H9 (cell line): ENCODE measurements at regions not wholly inside any gene's neighbourhood (a gene's known extent, or its start where the extent isn't known, plus 50 kb on each side); places are given as distances from the start of the nearest gene placed in this dataset.

ENCODE experiments used
- DNase-seq: peaks from one replicate; pipeline ENCODE4 v3.0.0-alpha.2; 2017
- H2AFZ ChIP-seq: one replicate; pipeline ENCODE4 v1.6.1; 2013; ENCODE audit warnings: mild to moderate bottlenecking, low read length, control low read depth, moderate library complexity
- H2AK5ac ChIP-seq: 2 replicates; pipeline ENCODE4 v1.6.1; 2013; ENCODE audit warnings: low read length, control low read depth, mixed read lengths; ENCODE audit not compliant: insufficient read length
- H2BK120ac ChIP-seq: one replicate; pipeline ENCODE4 v1.6.1; 2013; ENCODE audit warnings: low read depth, mild to moderate bottlenecking, low read length, control low read depth, inconsistent platforms; ENCODE audit not compliant: poor library complexity, severe bottlenecking
- H2BK12ac ChIP-seq: 2 replicates; pipeline ENCODE4 v1.6.1; 2013; ENCODE audit warnings: low read length, control low read depth, mixed read lengths, low read depth; ENCODE audit not compliant: insufficient read length
- H2BK15ac ChIP-seq: 2 replicates; pipeline ENCODE4 v1.6.1; 2013; ENCODE audit warnings: low read depth, low read length, control low read depth
- H2BK20ac ChIP-seq: one replicate; pipeline ENCODE4 v1.6.1; 2013; ENCODE audit warnings: low read depth, mild to moderate bottlenecking, low read length, control low read depth, inconsistent platforms; ENCODE audit not compliant: poor library complexity, severe bottlenecking
- H2BK5ac ChIP-seq: 2 replicates; pipeline ENCODE4 v1.6.1; 2013; ENCODE audit warnings: low read length, control low read depth, mixed read lengths; ENCODE audit not compliant: insufficient read length
- H3K14ac ChIP-seq: 2 replicates; pipeline ENCODE4 v1.6.1; 2013; ENCODE audit warnings: low read length, control low read depth; ENCODE audit not compliant: insufficient read depth
- H3K18ac ChIP-seq: 2 replicates; pipeline ENCODE4 v1.6.1; 2013; ENCODE audit warnings: low read depth, mild to moderate bottlenecking, mixed read lengths, low read length, control low read depth; ENCODE audit not compliant: insufficient read length
- H3K23ac ChIP-seq: 2 replicates; pipeline ENCODE4 v1.6.1; 2013; ENCODE audit warnings: low read length, control low read depth, mixed read lengths, low read depth; ENCODE audit not compliant: insufficient read length
- H3K23me2 ChIP-seq: 2 replicates; pipeline ENCODE4 v1.6.1; 2013; ENCODE audit warnings: low read depth, mild to moderate bottlenecking, mixed read lengths, low read length, control low read depth; ENCODE audit not compliant: insufficient read length, poor library complexity, severe bottlenecking
- H3K27ac ChIP-seq: 2 replicates; pipeline ENCODE4 v1.5.1; 2013; ENCODE audit warnings: low read length, control low read depth, mixed read lengths, low read depth; ENCODE audit not compliant: insufficient read length
- H3K27me3 ChIP-seq: 2 replicates; pipeline ENCODE4 v1.6.1; 2013; ENCODE audit warnings: low read length, control low read depth, inconsistent platforms; ENCODE audit not compliant: insufficient read depth
- H3K4ac ChIP-seq: 2 replicates; pipeline ENCODE4 v1.6.1; 2013; ENCODE audit warnings: low read depth, mild to moderate bottlenecking, control low read depth, inconsistent platforms, low read length, moderate library complexity
- H3K4me1 ChIP-seq: 2 replicates; pipeline ENCODE4 v1.6.1; 2013; ENCODE audit warnings: low read length, control low read depth, inconsistent platforms; ENCODE audit not compliant: insufficient read depth
- H3K4me2 ChIP-seq: 2 replicates; pipeline ENCODE4 v1.6.1; 2013; ENCODE audit warnings: low read length, control low read depth, mixed read lengths; ENCODE audit not compliant: insufficient read length, insufficient read depth
- H3K56ac ChIP-seq: 2 replicates; pipeline ENCODE4 v1.6.1; 2013; ENCODE audit warnings: low read depth, mild to moderate bottlenecking, mixed read lengths, low read length, control low read depth; ENCODE audit not compliant: insufficient read length
- H3K79me1 ChIP-seq: 2 replicates; pipeline ENCODE4 v1.6.1; 2013; ENCODE audit warnings: low read depth, mild to moderate bottlenecking, moderate library complexity, low read length, control low read depth, inconsistent platforms; ENCODE audit not compliant: insufficient read depth, poor library complexity, severe bottlenecking
- H3K79me2 ChIP-seq: 2 replicates; pipeline ENCODE4 v1.6.1; 2013; ENCODE audit warnings: low read length, control low read depth, inconsistent platforms; ENCODE audit not compliant: insufficient read depth
- H3K9ac ChIP-seq: 2 replicates; pipeline ENCODE4 v1.6.1; 2013; ENCODE audit warnings: low read length, control low read depth, mixed read lengths; ENCODE audit not compliant: insufficient read length; ENCODE audit errors: extremely low read depth
- H3K9me3 ChIP-seq: one replicate; pipeline ENCODE4 v1.6.1; 2013; ENCODE audit warnings: low read depth, low read length, inconsistent platforms; ENCODE audit not compliant: control insufficient read depth
- H3T11ph ChIP-seq: one replicate; pipeline ENCODE4 v1.6.1; 2013; ENCODE audit warnings: mild to moderate bottlenecking, low read length, control low read depth, inconsistent platforms
- H4K20me1 ChIP-seq: one replicate; pipeline ENCODE4 v1.6.1; 2013; ENCODE audit not compliant: control insufficient read depth, insufficient read length, insufficient read depth
- H4K5ac ChIP-seq: 2 replicates; pipeline ENCODE4 v1.6.1; 2013; ENCODE audit warnings: low read depth, mild to moderate bottlenecking, mixed read lengths, low read length, control low read depth; ENCODE audit not compliant: insufficient read length
- H4K8ac ChIP-seq: replicated peaks from 2 replicates; pipeline ENCODE4 v1.6.1; 2013; ENCODE audit warnings: low read length, control low read depth, mixed read lengths, low read depth; ENCODE audit not compliant: insufficient read length
- H4K91ac ChIP-seq: 2 replicates; pipeline ENCODE4 v1.6.1; 2013; ENCODE audit warnings: low read depth, mild to moderate bottlenecking, moderate library complexity, mixed read lengths, low read length, control low read depth; ENCODE audit not compliant: insufficient read length
- H3K27ac Mint-ChIP-seq, 3 experiments: 2 replicates in 2 of 3; 3 replicates in 1 of 3; pipeline ENCODE4 v1.8.0; 2020 to 2021; ENCODE audit warnings: mixed read lengths in 3 of 3, mild to moderate bottlenecking in 1 of 3, moderate library complexity in 1 of 3
- H3K27me3 Mint-ChIP-seq: 2 replicates; pipeline ENCODE4 v1.8.0; 2021; ENCODE audit warnings: low read depth, mild to moderate bottlenecking, moderate library complexity, mixed read lengths
- H3K36me3 Mint-ChIP-seq, 3 experiments: 2 replicates in 2 of 3; 3 replicates in 1 of 3; pipeline ENCODE4 v1.8.0; 2020 to 2021; ENCODE audit warnings: low read depth in 3 of 3, mixed read lengths in 3 of 3; ENCODE audit not compliant: insufficient read depth in 1 of 3
- H3K4me1 Mint-ChIP-seq, 2 experiments: 2 replicates each; pipeline ENCODE4 v1.8.0; 2020; ENCODE audit warnings: mixed read lengths in 2 of 2
- H3K4me3 Mint-ChIP-seq, 2 experiments: 2 replicates in 1 of 2; 3 replicates in 1 of 2; pipeline ENCODE4 v1.8.0; 2020 to 2021; ENCODE audit warnings: mild to moderate bottlenecking in 2 of 2, mixed read lengths in 2 of 2, moderate library complexity in 1 of 2
- H3K9me3 Mint-ChIP-seq, 2 experiments: 2 replicates in 1 of 2; 3 replicates in 1 of 2; pipeline ENCODE4 v1.8.0; 2020; ENCODE audit warnings: mild to moderate bottlenecking in 2 of 2, mixed read lengths in 2 of 2, moderate library complexity in 1 of 2
- TF ChIP-seq, protein P1 (sequence below): fragments of 200-600 bp; sonication (generic); conservative IDR thresholded peaks from 3 replicates; pipeline ENCODE4 v1.8.0; 2021; ENCODE audit warnings: antibody characterized with exemption, mild to moderate bottlenecking

GRCh38 chr7:149682038-149682437 is 91.3 kb downstream of the ZNF467 start:
- no peaks in the 10 kb centered on the region for H3K27me3 ChIP-seq
- H2AFZ ChIP-seq = no peak overlapping the region
- H3K4me1 ChIP-seq = peaks cover 4% of the 10 kb centered on the region; the same call in 1 of the 2 replicates
- peak overlapping the region in 1 of 2 experiments; percentile 7; a peak in 1 of 5 replicates for H3K4me3 Mint-ChIP-seq
- H3K79me1 ChIP-seq = no peaks in the 10 kb centered on the region
- no peak overlapping the region for H3K14ac ChIP-seq
- no peak overlapping the region for H4K5ac ChIP-seq
- no peaks in the 10 kb centered on the region; the same call in 1 of the 2 replicates for H3K27me3 Mint-ChIP-seq
- no peak overlapping the region for H3K23ac ChIP-seq
- H3K9me3 Mint-ChIP-seq = peaks cover 0 to 2% of the 10 kb centered on the region in 2 experiments; a peak in 3 of 5 replicates
- H3K56ac ChIP-seq = no peak overlapping the region
- H2BK12ac ChIP-seq = no peak overlapping the region
- H2BK15ac ChIP-seq = no peak overlapping the region
- H2BK20ac ChIP-seq = no peak overlapping the region
- H3K23me2 ChIP-seq = no peaks in the 10 kb centered on the region
- H4K20me1 ChIP-seq = no peaks in the 10 kb centered on the region
- H3K9me3 ChIP-seq = no peaks in the 10 kb centered on the region
- no peak overlapping the region for H3K4ac ChIP-seq
- TF ChIP-seq, protein P1, sequence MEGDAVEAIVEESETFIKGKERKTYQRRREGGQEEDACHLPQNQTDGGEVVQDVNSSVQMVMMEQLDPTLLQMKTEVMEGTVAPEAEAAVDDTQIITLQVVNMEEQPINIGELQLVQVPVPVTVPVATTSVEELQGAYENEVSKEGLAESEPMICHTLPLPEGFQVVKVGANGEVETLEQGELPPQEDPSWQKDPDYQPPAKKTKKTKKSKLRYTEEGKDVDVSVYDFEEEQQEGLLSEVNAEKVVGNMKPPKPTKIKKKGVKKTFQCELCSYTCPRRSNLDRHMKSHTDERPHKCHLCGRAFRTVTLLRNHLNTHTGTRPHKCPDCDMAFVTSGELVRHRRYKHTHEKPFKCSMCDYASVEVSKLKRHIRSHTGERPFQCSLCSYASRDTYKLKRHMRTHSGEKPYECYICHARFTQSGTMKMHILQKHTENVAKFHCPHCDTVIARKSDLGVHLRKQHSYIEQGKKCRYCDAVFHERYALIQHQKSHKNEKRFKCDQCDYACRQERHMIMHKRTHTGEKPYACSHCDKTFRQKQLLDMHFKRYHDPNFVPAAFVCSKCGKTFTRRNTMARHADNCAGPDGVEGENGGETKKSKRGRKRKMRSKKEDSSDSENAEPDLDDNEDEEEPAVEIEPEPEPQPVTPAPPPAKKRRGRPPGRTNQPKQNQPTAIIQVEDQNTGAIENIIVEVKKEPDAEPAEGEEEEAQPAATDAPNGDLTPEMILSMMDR = no peak
- H3K27ac Mint-ChIP-seq = peak overlapping the region in 2 of 3 experiments; percentile 17 to 61; a peak in 3 of 7 replicates
- no peak overlapping the region for H3K18ac ChIP-seq
- no peak overlapping the region for H3K4me2 ChIP-seq
- no peak overlapping the region for H4K91ac ChIP-seq
- H4K8ac ChIP-seq = no peak overlapping the region
- H2AK5ac ChIP-seq = no peak overlapping the region
- no peak overlapping the region for H2BK120ac ChIP-seq
- no peak for DNase-seq
- peaks cover 43 to 51% of the 10 kb centered on the region in 2 experiments for H3K4me1 Mint-ChIP-seq
- no peak overlapping the region for H3K27ac ChIP-seq
- H2BK5ac ChIP-seq = no peak overlapping the region
- H3K36me3 Mint-ChIP-seq = peaks cover 0 to 2% (median 0%) of the 10 kb centered on the region in 3 experiments; a peak in 2 of 7 replicates
- no peak overlapping the region for H3K9ac ChIP-seq
- H3K79me2 ChIP-seq = no peaks in the 10 kb centered on the region
- no peak overlapping the region for H3T11ph ChIP-seq
